GM12878 (cell line): ENCODE measurements at regions not wholly inside any gene's neighbourhood (a gene's known extent, or its start where the extent isn't known, plus 50 kb on each side); places are given as distances from the start of the nearest gene placed in this dataset.

Experiments
- ATAC-seq: fragments of 200-7000 bp; cut with Tn5 transposase; 3 replicates; pipeline ENCODE4 v1.9.1; 2020; ENCODE audit warnings: mild to moderate bottlenecking, moderate library complexity
- BruUV-seq: library from RNA; stranded (reverse); fragments of 400-500 nt; replicated peaks from 2 replicates; lab custom pipeline; 2021; lab: Mats Ljungman, UMichigan
- CTCF ChIA-PET: fragments of 300-600 bp; sonication (Branson Sonifier 250); formaldehyde crosslinking; extraction: SDS; loops from one replicate; lab custom pipeline; 2021; ENCODE audit warnings: inconsistent platforms; lab: Yijun Ruan, JAX
- POLR2A ChIA-PET: fragments of 350-600 bp; formaldehyde crosslinking; extraction: SDS; loops from one replicate; lab custom pipeline; 2021; ENCODE audit warnings: inconsistent platforms; lab: Charles Lee
- RAD21 ChIA-PET: fragments of 300-600 bp; sonication (Branson Sonifier 250); formaldehyde crosslinking; loops from one replicate; lab custom pipeline; 2023; ENCODE audit warnings: antibody characterized with exemption; ENCODE audit not compliant: unreplicated experiment; lab: Charles Lee
- SMC1A ChIA-PET: fragments of 300-600 bp; sonication (Branson Sonifier 250); formaldehyde crosslinking; loops from one replicate; lab custom pipeline; 2023; ENCODE audit not compliant: unreplicated experiment, uncharacterized antibody; lab: Charles Lee
- DNase-seq: peaks from one replicate; pipeline ENCODE4 v3.0.0-alpha.2; 2011; ENCODE audit warnings: low read depth, low spot score
- FAIRE-seq: peaks from 3 replicates; lab custom pipeline; 2011; peaks lifted over from hg19 to GRCh38; lab: Jason Lieb, UNC
- H2AFZ ChIP-seq: 2 replicates; pipeline ENCODE4 v1.6.0; 2011; ENCODE audit warnings: low read depth, low read length, control low read depth; ENCODE audit not compliant: control insufficient read depth
- H3K27ac ChIP-seq: 2 replicates; pipeline ENCODE4 v1.5.1; 2011; ENCODE audit warnings: control low read depth; ENCODE audit not compliant: control insufficient read depth, insufficient read depth
- H3K27me3 ChIP-seq, 2 experiments: replicated peaks in 1 of 2; 2 replicates each; pipeline versions ENCODE4 v1.6.0 to v1.6.1; 2011; ENCODE audit warnings: low read length in 1 of 2; ENCODE audit not compliant: control insufficient read depth in 2 of 2, insufficient read depth in 2 of 2
- H3K36me3 ChIP-seq, 2 experiments: 2 replicates each; pipeline ENCODE4 v1.5.1; 2011; ENCODE audit warnings: low read length in 1 of 2; ENCODE audit not compliant: control insufficient read depth in 2 of 2, insufficient read depth in 2 of 2
- H3K4me1 ChIP-seq: 2 replicates; pipeline ENCODE4 v1.6.1; 2011; ENCODE audit warnings: mild to moderate bottlenecking, low read length, moderate library complexity, mixed read lengths; ENCODE audit not compliant: control insufficient read depth, insufficient read depth
- H3K4me2 ChIP-seq: 2 replicates; pipeline ENCODE4 v1.6.0; 2011; ENCODE audit warnings: control low read depth; ENCODE audit not compliant: control insufficient read depth, insufficient read depth
- H3K4me3 ChIP-seq: fragments of 200-600 bp; sonication (generic); 2 replicates; pipeline ENCODE4 v1.5.1; 2016
- H3K79me2 ChIP-seq: 2 replicates; pipeline ENCODE4 v1.6.0; 2011; ENCODE audit warnings: low read length; ENCODE audit not compliant: control insufficient read depth, insufficient read depth
- H3K9ac ChIP-seq: 2 replicates; pipeline ENCODE4 v1.8.0; 2011; ENCODE audit warnings: low read length, control low read depth, mixed read lengths; ENCODE audit not compliant: control insufficient read depth, insufficient read depth
- H3K9me3 ChIP-seq: replicated peaks from 3 replicates; pipeline ENCODE4 v1.5.1; 2011; ENCODE audit warnings: mild to moderate bottlenecking, low read length; ENCODE audit not compliant: control insufficient read depth, insufficient read depth
- H4K20me1 ChIP-seq: 2 replicates; pipeline ENCODE4 v1.6.0; 2011; ENCODE audit not compliant: control insufficient read depth, insufficient read depth
- BCL11A ChIP-seq: IDR thresholded peaks from 2 replicates; pipeline ENCODE4 v1.6.1; 2011; ENCODE audit warnings: low read depth, low read length
- BMI1 ChIP-seq: fragments of 450-650 bp; IDR thresholded peaks from 2 replicates; pipeline ENCODE4 v1.6.1; 2016; ENCODE audit warnings: mild to moderate bottlenecking, moderate library complexity, borderline replicate concordance
- CHD4 ChIP-seq: fragments of 200-600 bp; sonication (generic); IDR thresholded peaks from 2 replicates; pipeline ENCODE4 v1.6.1; 2016; ENCODE audit warnings: mild to moderate bottlenecking
- E2F4 ChIP-seq: IDR thresholded peaks from 2 replicates; pipeline ENCODE4 v1.6.1; 2012; ENCODE audit warnings: low read depth, low read length, improper control_type of control experiment
- EZH2 ChIP-seq: IDR thresholded peaks from 2 replicates; pipeline ENCODE4 v1.6.1; 2012; ENCODE audit warnings: low read depth, mild to moderate bottlenecking, control low read depth, inconsistent platforms, low read length, borderline replicate concordance; ENCODE audit not compliant: control insufficient read depth
- FOXK2 ChIP-seq: fragments of 450-650 bp; IDR thresholded peaks from 2 replicates; pipeline ENCODE4 v1.6.1; 2017; ENCODE audit warnings: mild to moderate bottlenecking, moderate library complexity
- GABPA ChIP-seq: IDR thresholded peaks from 2 replicates; pipeline ENCODE4 v1.6.1; 2014; ENCODE audit warnings: antibody characterized with exemption, low read depth, mild to moderate bottlenecking, inconsistent platforms
- MEF2A ChIP-seq: IDR thresholded peaks from 2 replicates; pipeline ENCODE4 v1.6.1; 2011; ENCODE audit warnings: low read depth, mild to moderate bottlenecking, low read length, moderate library complexity; ENCODE audit not compliant: insufficient read depth
- MEF2B ChIP-seq: fragments of 450-650 bp; IDR thresholded peaks from 2 replicates; pipeline ENCODE4 v1.6.1; 2018; ENCODE audit warnings: mild to moderate bottlenecking, moderate library complexity; ENCODE audit not compliant: partially characterized antibody, poor library complexity, severe bottlenecking
- NFYB ChIP-seq: IDR thresholded peaks from 2 replicates; pipeline ENCODE4 v1.6.1; 2011; ENCODE audit warnings: low read depth, mild to moderate bottlenecking, low read length, improper control_type of control experiment, moderate library complexity; ENCODE audit not compliant: insufficient read depth
- SMC3 ChIP-seq: IDR thresholded peaks from 2 replicates; pipeline ENCODE4 v1.6.1; 2011; ENCODE audit warnings: low read length, improper control_type of control experiment, borderline replicate concordance
- SP1 ChIP-seq: IDR thresholded peaks from one replicate; pipeline ENCODE4 v1.6.1; 2011; ENCODE audit warnings: low read depth, low read length
- SREBF2 ChIP-seq: IDR thresholded peaks from 2 replicates; pipeline ENCODE4 v1.6.1; 2012; ENCODE audit warnings: mild to moderate bottlenecking, low read length
- TBL1XR1 ChIP-seq: IDR thresholded peaks from 2 replicates; pipeline ENCODE4 v1.6.1; 2012; ENCODE audit warnings: low read depth, low read length, improper control_type of control experiment
- TCF3 ChIP-seq: IDR thresholded peaks from 2 replicates; pipeline ENCODE4 v1.6.1; 2012; ENCODE audit warnings: low read depth, mild to moderate bottlenecking, low read length, borderline replicate concordance; ENCODE audit not compliant: insufficient read depth
- ZNF207 ChIP-seq: fragments of 450-650 bp; IDR thresholded peaks from 2 replicates; pipeline ENCODE4 v1.6.1; 2014; ENCODE audit warnings: antibody characterized with exemption, mild to moderate bottlenecking, borderline replicate concordance
- ZNF24 ChIP-seq: fragments of 450-650 bp; IDR thresholded peaks from 2 replicates; pipeline ENCODE4 v1.6.1; 2017; ENCODE audit warnings: antibody characterized with exemption, mild to moderate bottlenecking
- ZNF592 ChIP-seq: fragments of 450-650 bp; IDR thresholded peaks from 2 replicates; pipeline ENCODE4 v1.6.1; 2017; ENCODE audit warnings: mild to moderate bottlenecking, moderate library complexity
- ZZZ3 ChIP-seq: IDR thresholded peaks from 2 replicates; pipeline ENCODE4 v1.6.1; 2011; ENCODE audit warnings: low read depth; ENCODE audit not compliant: control insufficient read depth, insufficient read length
- WGBS: methylation state at CpG from one replicate; pipeline ENCODE4 v1.1.6; 2016; ENCODE audit warnings: low lambda C conversion rate; ENCODE audit not compliant: insufficient replicate concordance, insufficient coverage; ENCODE audit errors: missing lambda C conversion rate; 5-methylcytosine and 5-hydroxymethylcytosine counted together
- in situ Hi-C: fragments of 300-500 bp; cut with MboI; formaldehyde crosslinking; loops from 9 replicates; pipeline ENCODE4 v1.14.3; 2018; ENCODE audit warnings: mixed read lengths
- intact Hi-C: fragments of 100-400 bp; cut with micrococcal nuclease; formaldehyde crosslinking; loops from one replicate; pipeline ENCODE4 v1.14.2; 2022; ENCODE audit not compliant: unreplicated experiment

GRCh38 chr4:80134936-80135701, 62.1 kb upstream of the ANTXR2 start:
- H2AFZ ChIP-seq = no peak overlapping the region
- RAD21 ChIA-PET = no interaction called here
- intact Hi-C loops = no loop called here
- no peaks in the 10 kb centered on the region for H3K27me3 ChIP-seq
- no peak for ATAC-seq
- no TSS peak for BruUV-seq
- no peaks in the 10 kb centered on the region for H3K9me3 ChIP-seq
- no peak overlapping the region for H3K4me2 ChIP-seq
- WGBS = 74% methylated on average over 8 of the region's 8 CpGs
- no peak overlapping the region for H3K4me3 ChIP-seq
- TF ChIP-seq ZNF207 (no peak), SMC3 (no peak), BCL11A (no peak), SREBF2 (no peak), ZNF592 (no peak), TCF3 (no peak), MEF2A (no peak), SP1 (no peak), MEF2B (no peak), ZNF24 (no peak), CHD4 (no peak), EZH2 (no peak), BMI1 (no peak), NFYB (no peak), ZZZ3 (no peak), TBL1XR1 (no peak), E2F4 (no peak), FOXK2 (no peak), GABPA (no peak)
- TF ChIP-seq, all 136 proteins: peak for 0
- H4K20me1 ChIP-seq = no peaks in the 10 kb centered on the region
- H3K79me2 ChIP-seq = no peaks in the 10 kb centered on the region
- in situ Hi-C loops = no loop called here
- DNase-seq (no peak), FAIRE-seq (no peak)
- SMC1A ChIA-PET = no interaction called here
- no peak overlapping the region for H3K9ac ChIP-seq
- no peaks in the 10 kb centered on the region for H3K36me3 ChIP-seq
- H3K4me1 ChIP-seq = peaks cover 3% of the 10 kb centered on the region; the same call in 1 of the 2 replicates
- POLR2A ChIA-PET = no interaction called here
- H3K27ac ChIP-seq = no peak overlapping the region
- CTCF ChIA-PET = no interaction called here
